ENCODE measurements at regions not wholly inside any gene's neighbourhood (a gene's known extent, or its start where the extent isn't known, plus 50 kb on each side); places are given as distances from the start of the nearest gene placed in this dataset.

GRCh38 chr16:50457979-50458491 is 89.2 kb upstream of the BRD7 start (continued):
- TF ChIP-seq E2F4 (CRISPR knock-in tag; IDR thresholded peaks at IDR 0.05; ENCODE audit: borderline replicate concordance, low read depth): no peak
- TF ChIP-seq ELF4 (CRISPR knock-in tag; IDR thresholded peaks at IDR 0.05; ENCODE audit: low read depth): no peak
- TF ChIP-seq ZNF671 (CRISPR knock-in tag; IDR thresholded peaks at IDR 0.05): peak; percentile 24; the same call in 1 of the 2 replicates
- TF ChIP-seq, protein P1, sequence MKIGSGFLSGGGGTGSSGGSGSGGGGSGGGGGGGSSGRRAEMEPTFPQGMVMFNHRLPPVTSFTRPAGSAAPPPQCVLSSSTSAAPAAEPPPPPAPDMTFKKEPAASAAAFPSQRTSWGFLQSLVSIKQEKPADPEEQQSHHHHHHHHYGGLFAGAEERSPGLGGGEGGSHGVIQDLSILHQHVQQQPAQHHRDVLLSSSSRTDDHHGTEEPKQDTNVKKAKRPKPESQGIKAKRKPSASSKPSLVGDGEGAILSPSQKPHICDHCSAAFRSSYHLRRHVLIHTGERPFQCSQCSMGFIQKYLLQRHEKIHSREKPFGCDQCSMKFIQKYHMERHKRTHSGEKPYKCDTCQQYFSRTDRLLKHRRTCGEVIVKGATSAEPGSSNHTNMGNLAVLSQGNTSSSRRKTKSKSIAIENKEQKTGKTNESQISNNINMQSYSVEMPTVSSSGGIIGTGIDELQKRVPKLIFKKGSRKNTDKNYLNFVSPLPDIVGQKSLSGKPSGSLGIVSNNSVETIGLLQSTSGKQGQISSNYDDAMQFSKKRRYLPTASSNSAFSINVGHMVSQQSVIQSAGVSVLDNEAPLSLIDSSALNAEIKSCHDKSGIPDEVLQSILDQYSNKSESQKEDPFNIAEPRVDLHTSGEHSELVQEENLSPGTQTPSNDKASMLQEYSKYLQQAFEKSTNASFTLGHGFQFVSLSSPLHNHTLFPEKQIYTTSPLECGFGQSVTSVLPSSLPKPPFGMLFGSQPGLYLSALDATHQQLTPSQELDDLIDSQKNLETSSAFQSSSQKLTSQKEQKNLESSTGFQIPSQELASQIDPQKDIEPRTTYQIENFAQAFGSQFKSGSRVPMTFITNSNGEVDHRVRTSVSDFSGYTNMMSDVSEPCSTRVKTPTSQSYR (CRISPR knock-in tag; IDR thresholded peaks at IDR 0.05): no peak
- peak; percentile 91 for TF ChIP-seq EMX1 (CRISPR knock-in tag; IDR thresholded peaks at IDR 0.05)
- no peak for TF ChIP-seq E2F1 (CRISPR knock-in tag; IDR thresholded peaks at IDR 0.05)
- TF ChIP-seq, protein P2, sequence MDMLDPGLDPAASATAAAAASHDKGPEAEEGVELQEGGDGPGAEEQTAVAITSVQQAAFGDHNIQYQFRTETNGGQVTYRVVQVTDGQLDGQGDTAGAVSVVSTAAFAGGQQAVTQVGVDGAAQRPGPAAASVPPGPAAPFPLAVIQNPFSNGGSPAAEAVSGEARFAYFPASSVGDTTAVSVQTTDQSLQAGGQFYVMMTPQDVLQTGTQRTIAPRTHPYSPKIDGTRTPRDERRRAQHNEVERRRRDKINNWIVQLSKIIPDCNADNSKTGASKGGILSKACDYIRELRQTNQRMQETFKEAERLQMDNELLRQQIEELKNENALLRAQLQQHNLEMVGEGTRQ (CRISPR knock-in tag; IDR thresholded peaks at IDR 0.05): no peak
- TF ChIP-seq ZNF416 (CRISPR knock-in tag; IDR thresholded peaks at IDR 0.05): no peak
- no peak for TF ChIP-seq FOXK1 (CRISPR knock-in tag; IDR thresholded peaks at IDR 0.05)
- TF ChIP-seq NR3C1 (CRISPR knock-in tag; conservative IDR thresholded peaks at IDR 0.05; ENCODE audit: low read depth): no peak
- TF ChIP-seq, protein P3, sequence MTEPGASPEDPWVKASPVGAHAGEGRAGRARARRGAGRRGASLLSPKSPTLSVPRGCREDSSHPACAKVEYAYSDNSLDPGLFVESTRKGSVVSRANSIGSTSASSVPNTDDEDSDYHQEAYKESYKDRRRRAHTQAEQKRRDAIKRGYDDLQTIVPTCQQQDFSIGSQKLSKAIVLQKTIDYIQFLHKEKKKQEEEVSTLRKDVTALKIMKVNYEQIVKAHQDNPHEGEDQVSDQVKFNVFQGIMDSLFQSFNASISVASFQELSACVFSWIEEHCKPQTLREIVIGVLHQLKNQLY (CRISPR knock-in tag; IDR thresholded peaks at IDR 0.05): no peak
- TF ChIP-seq MAX (CRISPR knock-in tag; IDR thresholded peaks at IDR 0.05): no peak
- TF ChIP-seq, protein P4, sequence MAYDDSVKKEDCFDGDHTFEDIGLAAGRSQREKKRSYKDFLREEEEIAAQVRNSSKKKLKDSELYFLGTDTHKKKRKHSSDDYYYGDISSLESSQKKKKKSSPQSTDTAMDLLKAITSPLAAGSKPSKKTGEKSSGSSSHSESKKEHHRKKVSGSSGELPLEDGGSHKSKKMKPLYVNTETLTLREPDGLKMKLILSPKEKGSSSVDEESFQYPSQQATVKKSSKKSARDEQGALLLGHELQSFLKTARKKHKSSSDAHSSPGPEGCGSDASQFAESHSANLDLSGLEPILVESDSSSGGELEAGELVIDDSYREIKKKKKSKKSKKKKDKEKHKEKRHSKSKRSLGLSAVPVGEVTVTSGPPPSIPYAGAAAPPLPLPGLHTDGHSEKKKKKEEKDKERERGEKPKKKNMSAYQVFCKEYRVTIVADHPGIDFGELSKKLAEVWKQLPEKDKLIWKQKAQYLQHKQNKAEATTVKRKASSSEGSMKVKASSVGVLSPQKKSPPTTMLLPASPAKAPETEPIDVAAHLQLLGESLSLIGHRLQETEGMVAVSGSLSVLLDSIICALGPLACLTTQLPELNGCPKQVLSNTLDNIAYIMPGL (CRISPR knock-in tag; IDR thresholded peaks at IDR 0.05): no peak
- no peak for TF ChIP-seq ZBTB21 (CRISPR knock-in tag; IDR thresholded peaks at IDR 0.05; ENCODE audit: borderline replicate concordance)
- TF ChIP-seq, protein P5, sequence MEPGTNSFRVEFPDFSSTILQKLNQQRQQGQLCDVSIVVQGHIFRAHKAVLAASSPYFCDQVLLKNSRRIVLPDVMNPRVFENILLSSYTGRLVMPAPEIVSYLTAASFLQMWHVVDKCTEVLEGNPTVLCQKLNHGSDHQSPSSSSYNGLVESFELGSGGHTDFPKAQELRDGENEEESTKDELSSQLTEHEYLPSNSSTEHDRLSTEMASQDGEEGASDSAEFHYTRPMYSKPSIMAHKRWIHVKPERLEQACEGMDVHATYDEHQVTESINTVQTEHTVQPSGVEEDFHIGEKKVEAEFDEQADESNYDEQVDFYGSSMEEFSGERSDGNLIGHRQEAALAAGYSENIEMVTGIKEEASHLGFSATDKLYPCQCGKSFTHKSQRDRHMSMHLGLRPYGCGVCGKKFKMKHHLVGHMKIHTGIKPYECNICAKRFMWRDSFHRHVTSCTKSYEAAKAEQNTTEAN (CRISPR knock-in tag; IDR thresholded peaks at IDR 0.05): no peak

GRCh38 chr16:50457423-50457822 is 88.6 kb upstream of the BRD7 start:
- peaks cover 49% of the 10 kb centered on the region for H3K4me1 Mint-ChIP-seq
- DNase-seq (ENCODE audit: low spot score): no peak
- ChIA-PET POLR2A (no interaction called here), CTCF (interaction anchor here (0.7 to 1.5 kb wide), 3 partner anchors 9 to 137 kb away, joined by 3 to 4 read pairs (median 3); no protein-coding TSS in a partner anchor)
- no peaks in the 10 kb centered on the region for H3K9me3 Mint-ChIP-seq
- H3K36me3 Mint-ChIP-seq: no peaks in the 10 kb centered on the region
- H3K27ac Mint-ChIP-seq: peak overlapping the region; percentile 18; the same call in 1 of the 2 replicates
- no peak for ATAC-seq
- no peak overlapping the region for H3K4me3 Mint-ChIP-seq
- peaks cover 10% of the 10 kb centered on the region for H3K27me3 Mint-ChIP-seq (ENCODE audit: low read depth)
- TF ChIP-seq SMAD4 (CRISPR knock-in tag; IDR thresholded peaks at IDR 0.05): no peak
- TF ChIP-seq, protein P6, sequence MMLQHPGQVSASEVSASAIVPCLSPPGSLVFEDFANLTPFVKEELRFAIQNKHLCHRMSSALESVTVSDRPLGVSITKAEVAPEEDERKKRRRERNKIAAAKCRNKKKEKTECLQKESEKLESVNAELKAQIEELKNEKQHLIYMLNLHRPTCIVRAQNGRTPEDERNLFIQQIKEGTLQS (CRISPR knock-in tag; conservative IDR thresholded peaks at IDR 0.05): no peak
- TF ChIP-seq TEAD4 (CRISPR knock-in tag; IDR thresholded peaks at IDR 0.05): no peak
- TF ChIP-seq PRRX2 (CRISPR knock-in tag; IDR thresholded peaks at IDR 0.05): no peak
- TF ChIP-seq FOXJ3 (CRISPR knock-in tag; IDR thresholded peaks at IDR 0.05; ENCODE audit: borderline replicate concordance): no peak
- no peak for TF ChIP-seq NFATC4 (CRISPR knock-in tag; IDR thresholded peaks at IDR 0.05)
- TF ChIP-seq, protein P3 (CRISPR knock-in tag; IDR thresholded peaks at IDR 0.05): no peak
- no peak for TF ChIP-seq TP53 (CRISPR knock-in tag; IDR thresholded peaks at IDR 0.05)

All from WTC11 (cell line).